Tibial nerve (tissue), 4 donors: ENCODE measurements at regions not wholly inside any gene's neighbourhood (a gene's known extent, or its start where the extent isn't known, plus 50 kb on each side); places are given as distances from the start of the nearest gene placed in this dataset.

Experiments used
- DNase-seq, 2 donors: peaks; one replicate each; pipeline ENCODE4 v3.0.0-alpha.2; 2019; ENCODE audit warnings: low spot score in 2 of 2
- H3K27ac ChIP-seq, 4 donors: fragments of 200-600 bp; sonication (generic) in 3 of 4; one replicate each; pipeline ENCODE4 v1.5.1; 2017 to 2019; ENCODE audit warnings: mild to moderate bottlenecking in 1 of 4
- H3K27me3 ChIP-seq, 2 donors: fragments of 200-600 bp; sonication (generic) in 1 of 2; one replicate each; pipeline versions ENCODE4 v1.5.1 to v1.6.0; 2017 to 2019
- H3K36me3 ChIP-seq, 3 donors: fragments of 200-600 bp; sonication (generic); one replicate each; pipeline ENCODE4 v1.5.1; 2018 to 2019
- H3K4me1 ChIP-seq, 4 donors: fragments of 200-600 bp; sonication (generic) in 3 of 4; one replicate each; pipeline ENCODE4 v1.5.1; 2017 to 2019
- H3K4me3 ChIP-seq, 4 donors: fragments of 200-600 bp; sonication (generic) in 3 of 4; one replicate each; pipeline ENCODE4 v1.5.1; 2017 to 2019; ENCODE audit warnings: mild to moderate bottlenecking in 1 of 4, moderate library complexity in 1 of 4
- H3K9me3 ChIP-seq, 4 donors: fragments of 200-600 bp; sonication (generic) in 3 of 4; one replicate each; pipeline ENCODE4 v1.5.1; 2017 to 2019
- CTCF ChIP-seq, 5 experiments: fragments of 200-600 bp in 3 of 5; fragments of 450-650 bp in 2 of 5; sonication (generic) in 3 of 5; IDR thresholded peaks; one replicate each; pipeline ENCODE4 v1.5.1; 2016 to 2019; ENCODE audit warnings: antibody characterized with exemption in 5 of 5, mild to moderate bottlenecking in 3 of 5, moderate library complexity in 2 of 5
- EP300 ChIP-seq, 2 donors: sonication (generic); formaldehyde crosslinking; IDR thresholded peaks; one replicate each; pipeline ENCODE4 v1.6.1; 2017; ENCODE audit warnings: antibody characterized with exemption in 2 of 2, mild to moderate bottlenecking in 1 of 2
- POLR2A ChIP-seq, 2 donors: fragments of 450-650 bp; IDR thresholded peaks; one replicate each; pipeline ENCODE4 v1.6.1; 2017; ENCODE audit warnings: antibody characterized with exemption in 2 of 2, mild to moderate bottlenecking in 2 of 2, moderate library complexity in 2 of 2
- WGBS, 2 donors: methylation state at CpG; one replicate each; pipeline ENCODE4 v1.1.5; 2018; 5-methylcytosine and 5-hydroxymethylcytosine counted together

- no peaks in the 10 kb centered on the region for H3K36me3 ChIP-seq
- WGBS, 2 donors: 63% methylated on average over 5 of the region's 5 CpGs
- peak overlapping the region; percentile 34 to 66 (median 52) for H3K27ac ChIP-seq
- no peak for DNase-seq
- no peaks in the 10 kb centered on the region for H3K27me3 ChIP-seq
- H3K4me3 ChIP-seq: no peak overlapping the region
- TF ChIP-seq POLR2A (IDR thresholded peaks at IDR 0.05) (no peak), EP300 (IDR thresholded peaks at IDR 0.05) (peak in 1 of 2 donors; percentile 31)
- no peaks in the 10 kb centered on the region for H3K4me1 ChIP-seq
- H3K9me3 ChIP-seq: no peaks in the 10 kb centered on the region
Measured at GRCh38 chr3:27577504-27577903, 93.3 kb upstream of the SLC4A7 start.

- no peaks in the 10 kb centered on the region for H3K27me3 ChIP-seq
- H3K4me1 ChIP-seq: no peaks in the 10 kb centered on the region
- WGBS, 2 donors: 65 to 81% methylated on average over 3 of the region's 3 CpGs
- no peak for TF ChIP-seq CTCF (IDR thresholded peaks at IDR 0.05)
- TF ChIP-seq POLR2A (IDR thresholded peaks at IDR 0.05): no peak
- TF ChIP-seq EP300 (IDR thresholded peaks at IDR 0.05): no peak
- H3K9me3 ChIP-seq: no peaks in the 10 kb centered on the region
- no peak overlapping the region for H3K4me3 ChIP-seq
- DNase-seq: no peak
- H3K36me3 ChIP-seq: no peaks in the 10 kb centered on the region
- H3K27ac ChIP-seq: no peak overlapping the region
Measured at GRCh38 chr3:27576171-27576570, 92.0 kb upstream of the SLC4A7 start.

- H3K9me3 ChIP-seq: no peaks in the 10 kb centered on the region
- H3K4me1 ChIP-seq: peaks cover 0 to 6% (median 0%) of the 10 kb centered on the region in 4 donors
- H3K4me3 ChIP-seq: no peak overlapping the region
- H3K27ac ChIP-seq: no peak overlapping the region
- H3K36me3 ChIP-seq: no peaks in the 10 kb centered on the region
- DNase-seq: no peak
- TF ChIP-seq POLR2A (IDR thresholded peaks at IDR 0.05) (no peak), CTCF (IDR thresholded peaks at IDR 0.05) (no peak), EP300 (IDR thresholded peaks at IDR 0.05) (no peak)
- no peaks in the 10 kb centered on the region for H3K27me3 ChIP-seq
- 34 to 37% methylated on average over 3 of the region's 3 CpGs for WGBS, 2 donors
Measured at GRCh38 chr3:27575499-27575898, 91.3 kb upstream of the SLC4A7 start.

- no peaks in the 10 kb centered on the region for H3K36me3 ChIP-seq
- H3K27me3 ChIP-seq: no peaks in the 10 kb centered on the region
- H3K4me1 ChIP-seq: peaks cover 0 to 6% (median 0%) of the 10 kb centered on the region in 4 donors
- no peaks in the 10 kb centered on the region for H3K9me3 ChIP-seq
- no peak overlapping the region for H3K27ac ChIP-seq
- no peak for DNase-seq
- TF ChIP-seq EP300 (IDR thresholded peaks at IDR 0.05): no peak
- TF ChIP-seq POLR2A (IDR thresholded peaks at IDR 0.05): no peak
- no peak for TF ChIP-seq CTCF (IDR thresholded peaks at IDR 0.05)
- WGBS, 2 donors: 90 to 95% methylated on average over 6 of the region's 6 CpGs
- H3K4me3 ChIP-seq: no peak overlapping the region
Measured at GRCh38 chr3:27574438-27574795, 90.2 kb upstream of the SLC4A7 start.

DNA sequence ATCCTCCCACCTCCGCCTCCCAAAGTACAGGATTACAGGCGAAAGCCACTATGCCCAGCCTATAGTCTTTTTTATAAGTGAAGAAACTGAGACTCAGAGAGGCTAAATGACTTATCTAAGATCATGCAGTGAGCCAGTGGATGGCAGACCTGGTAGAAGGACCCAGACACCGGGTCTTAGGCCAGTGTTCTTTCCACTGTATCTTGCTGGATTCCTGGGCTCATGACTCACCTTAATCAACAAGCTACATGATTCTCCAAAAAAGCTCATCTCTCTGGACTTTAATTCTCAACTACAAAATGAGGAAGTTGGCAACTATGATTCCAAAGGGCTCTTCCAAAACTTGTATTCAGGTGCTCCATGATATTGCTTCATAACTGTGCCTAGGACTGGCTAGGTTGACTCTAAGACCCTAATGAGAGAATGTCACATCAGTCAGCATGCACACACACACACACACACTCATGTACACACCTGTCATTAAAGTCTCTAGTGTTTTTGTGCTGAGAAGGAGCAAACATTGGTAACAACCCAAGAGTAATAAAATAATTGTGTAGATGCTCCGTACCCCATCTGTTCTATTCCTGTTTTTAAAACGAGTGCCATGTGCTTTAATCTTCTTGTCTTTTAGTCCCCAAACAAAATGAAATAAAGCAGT, 89.7 kb upstream of the SLC4A7 start:
- 85 to 88% methylated on average over 5 of the region's 5 CpGs for WGBS, 2 donors
- no peak for DNase-seq
- Histone ChIP-seq H3K4me3 (no peak overlapping the region), H3K9me3 (no peaks in the 10 kb centered on the region), H3K27ac (no peak overlapping the region), H3K27me3 (no peaks in the 10 kb centered on the region), H3K36me3 (no peaks in the 10 kb centered on the region), H3K4me1 (peaks cover 0 to 6% (median 0%) of the 10 kb centered on the region in 4 donors)
- TF ChIP-seq POLR2A (IDR thresholded peaks at IDR 0.05) (no peak), CTCF (IDR thresholded peaks at IDR 0.05) (no peak), EP300 (IDR thresholded peaks at IDR 0.05) (no peak)
